GM23248 (cell line): ENCODE measurements at regions not wholly inside any gene's neighbourhood (a gene's known extent, or its start where the extent isn't known, plus 50 kb on each side); places are given as distances from the start of the nearest gene placed in this dataset.

Experiments used
- DNase-seq: peaks from one replicate; pipeline ENCODE4 v3.0.0-alpha.2; 2015
- H2AFZ ChIP-seq: fragments of 200-600 bp; sonication (generic); 2 replicates; pipeline ENCODE4 v1.6.1; 2016; ENCODE audit warnings: antibody characterized with exemption
- H3F3A ChIP-seq: fragments of 200-600 bp; sonication (generic); 2 replicates; pipeline ENCODE4 v1.6.1; 2016; ENCODE audit warnings: mild to moderate bottlenecking, antibody characterized with exemption, mixed run types; ENCODE audit not compliant: insufficient read depth
- H3K27ac ChIP-seq: fragments of 200-600 bp; sonication (generic); 2 replicates; pipeline ENCODE4 v1.5.1; 2016; ENCODE audit warnings: mild to moderate bottlenecking
- H3K27me3 ChIP-seq: fragments of 200-600 bp; sonication (generic); replicated peaks from 2 replicates; pipeline ENCODE4 v1.6.1; 2016; ENCODE audit warnings: mild to moderate bottlenecking; ENCODE audit not compliant: insufficient read depth
- H3K36me3 ChIP-seq: fragments of 200-600 bp; sonication (generic); 2 replicates; pipeline ENCODE4 v1.6.1; 2016; ENCODE audit warnings: low read depth, mild to moderate bottlenecking
- H3K4me1 ChIP-seq: fragments of 200-600 bp; sonication (generic); 2 replicates; pipeline ENCODE4 v1.6.1; 2016; ENCODE audit warnings: mild to moderate bottlenecking; ENCODE audit not compliant: insufficient read depth
- H3K4me2 ChIP-seq: fragments of 200-600 bp; sonication (generic); one replicate; pipeline ENCODE4 v1.6.1; 2016; ENCODE audit warnings: mild to moderate bottlenecking; ENCODE audit not compliant: unreplicated experiment
- H3K4me3 ChIP-seq: fragments of 200-600 bp; sonication (generic); 2 replicates; pipeline ENCODE4 v1.5.1; 2016; ENCODE audit warnings: mild to moderate bottlenecking
- H3K79me2 ChIP-seq: fragments of 200-600 bp; sonication (generic); 2 replicates; pipeline ENCODE4 v1.6.1; 2016; ENCODE audit warnings: mild to moderate bottlenecking; ENCODE audit not compliant: insufficient read depth
- H3K9ac ChIP-seq: fragments of 200-600 bp; sonication (generic); 2 replicates; pipeline ENCODE4 v1.6.1; 2016; ENCODE audit warnings: mild to moderate bottlenecking
- H3K9me2 ChIP-seq: fragments of 200-600 bp; sonication (generic); 2 replicates; pipeline ENCODE4 v1.6.1; 2016; ENCODE audit warnings: mixed run types, mild to moderate bottlenecking, moderate library complexity; ENCODE audit not compliant: insufficient read depth
- H3K9me3 ChIP-seq: fragments of 200-600 bp; sonication (generic); one replicate; pipeline ENCODE4 v1.6.1; 2017; ENCODE audit warnings: low read depth
- H4K20me1 ChIP-seq: fragments of 200-600 bp; sonication (generic); 2 replicates; pipeline ENCODE4 v1.6.0; 2016; ENCODE audit not compliant: insufficient read depth
- EZH2 ChIP-seq: fragments of 200-600 bp; sonication (generic); IDR thresholded peaks from 2 replicates; pipeline ENCODE4 v1.6.1; 2018; ENCODE audit warnings: antibody characterized with exemption, mild to moderate bottlenecking; ENCODE audit not compliant: insufficient read depth, poor library complexity, severe bottlenecking
- EZH2phosphoT487 ChIP-seq: fragments of 200-600 bp; sonication (generic); IDR thresholded peaks from 2 replicates; pipeline ENCODE4 v1.6.1; 2018; ENCODE audit warnings: antibody characterized with exemption, moderate library complexity, mild to moderate bottlenecking, low read depth; ENCODE audit not compliant: insufficient read depth
- WGBS, 2 experiments: methylation state at CpG; one replicate each; pipeline ENCODE4 v1.1.6; 2015 to 2017; ENCODE audit warnings: low lambda C conversion rate in 2 of 2, low coverage in 1 of 2; ENCODE audit errors: missing lambda C conversion rate in 2 of 2; 5-methylcytosine and 5-hydroxymethylcytosine counted together
- in situ Hi-C: fragments of 300-500 bp; cut with MboI; formaldehyde crosslinking; loops from 2 replicates; pipeline ENCODE4 v1.15.0; 2020

DNA sequence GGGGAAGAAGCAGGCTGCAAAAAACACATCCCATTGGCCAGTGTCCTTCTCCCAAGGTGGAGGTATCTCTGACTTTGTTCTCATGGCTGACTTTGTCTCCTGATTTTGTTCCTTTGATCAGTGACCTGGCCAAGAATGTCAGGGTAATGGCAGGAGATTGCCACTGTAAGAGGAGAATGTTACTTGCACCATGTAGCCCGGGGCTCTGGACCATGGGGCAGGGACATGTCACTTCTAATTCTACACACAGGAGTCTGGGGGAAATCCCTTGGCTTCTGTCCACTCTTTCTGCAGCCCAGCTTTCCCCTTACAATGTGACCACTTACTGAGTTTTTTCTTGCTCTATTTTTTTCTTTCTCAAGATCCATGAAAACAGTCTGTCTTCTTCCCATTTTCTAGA is 87.7 kb upstream of the LRRN2 start:
- H3K27me3 ChIP-seq: peaks cover 84% of the 10 kb centered on the region
- WGBS, 2 experiments: 11 to 13% methylated on average over 1 of the region's 1 CpG
- H3K9me2 ChIP-seq: no peaks in the 10 kb centered on the region
- no peak overlapping the region for H3K27ac ChIP-seq
- H3K79me2 ChIP-seq: no peaks in the 10 kb centered on the region
- in situ Hi-C loops: no loop called here
- H4K20me1 ChIP-seq: no peaks in the 10 kb centered on the region
- TF ChIP-seq EZH2: no peak
- no peak for TF ChIP-seq EZH2phosphoT487
- H3K4me1 ChIP-seq: no peaks in the 10 kb centered on the region
- no peaks in the 10 kb centered on the region for H3K36me3 ChIP-seq
- H2AFZ ChIP-seq: no peak overlapping the region
- no peak overlapping the region for H3K4me2 ChIP-seq
- no peak for DNase-seq
- no peaks in the 10 kb centered on the region for H3K9me3 ChIP-seq
- H3K4me3 ChIP-seq: no peak overlapping the region
- no peak overlapping the region for H3K9ac ChIP-seq
- no peaks in the 10 kb centered on the region for H3F3A ChIP-seq

DNA sequence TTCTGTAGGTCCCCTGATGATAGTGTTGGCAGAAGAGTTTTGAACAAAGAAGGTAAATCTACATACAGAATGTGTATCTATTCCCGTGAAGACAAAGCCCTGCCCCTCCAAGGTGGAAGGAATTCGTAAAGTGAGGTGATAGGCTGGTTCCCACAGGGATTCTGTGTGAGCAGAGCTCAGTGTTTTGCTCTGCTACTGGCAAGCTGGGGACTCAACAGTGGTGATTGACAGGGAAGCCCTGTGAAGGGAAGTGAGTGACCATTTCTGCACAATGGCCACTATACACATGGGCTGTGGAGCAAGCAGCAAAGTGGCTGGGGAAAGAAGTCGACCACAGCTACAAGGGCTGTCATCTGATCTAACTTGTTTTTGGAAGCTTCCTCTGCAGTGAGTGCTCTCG is 90.0 kb upstream of the LRRN2 start:
- TF ChIP-seq EZH2phosphoT487 (no peak), EZH2 (no peak)
- Histone ChIP-seq H3K79me2 (no peaks in the 10 kb centered on the region), H3K4me1 (no peaks in the 10 kb centered on the region), H3K27me3 (peaks cover 64% of the 10 kb centered on the region), H3K9me2 (no peaks in the 10 kb centered on the region), H3K27ac (no peak overlapping the region), H2AFZ (no peak overlapping the region), H3K9me3 (no peaks in the 10 kb centered on the region), H3F3A (no peaks in the 10 kb centered on the region), H3K36me3 (no peaks in the 10 kb centered on the region), H3K4me3 (no peak overlapping the region), H3K4me2 (no peak overlapping the region), H4K20me1 (no peaks in the 10 kb centered on the region), H3K9ac (no peak overlapping the region)
- 21 to 25% methylated on average over 4 of the region's 4 CpGs for WGBS, 2 experiments
- DNase-seq: no peak
- in situ Hi-C loops: no loop called here

DNA sequence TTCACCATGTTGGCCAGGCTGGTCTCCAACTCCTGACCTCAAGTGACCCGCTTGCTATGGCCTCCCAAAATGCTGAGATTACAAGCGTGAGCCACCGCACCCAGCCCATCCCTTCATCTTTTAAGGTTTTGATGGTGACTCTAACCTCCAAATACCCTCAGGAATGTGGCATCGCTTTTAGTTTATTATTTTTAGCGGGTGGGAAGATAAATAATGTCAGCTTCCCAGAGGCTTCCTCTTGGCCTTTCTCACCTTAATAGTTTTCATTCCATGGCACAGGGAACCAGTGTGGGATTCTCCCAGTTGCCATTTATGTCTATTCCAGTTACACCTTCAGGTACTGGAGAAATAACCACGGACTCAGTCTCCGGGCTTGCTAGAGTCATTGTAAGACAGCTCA is 92.1 kb upstream of the LRRN2 start:
- no peak overlapping the region for H3K9ac ChIP-seq
- in situ Hi-C loops: no loop called here
- 73 to 75% methylated on average over 7 of the region's 7 CpGs for WGBS, 2 experiments

DNA sequence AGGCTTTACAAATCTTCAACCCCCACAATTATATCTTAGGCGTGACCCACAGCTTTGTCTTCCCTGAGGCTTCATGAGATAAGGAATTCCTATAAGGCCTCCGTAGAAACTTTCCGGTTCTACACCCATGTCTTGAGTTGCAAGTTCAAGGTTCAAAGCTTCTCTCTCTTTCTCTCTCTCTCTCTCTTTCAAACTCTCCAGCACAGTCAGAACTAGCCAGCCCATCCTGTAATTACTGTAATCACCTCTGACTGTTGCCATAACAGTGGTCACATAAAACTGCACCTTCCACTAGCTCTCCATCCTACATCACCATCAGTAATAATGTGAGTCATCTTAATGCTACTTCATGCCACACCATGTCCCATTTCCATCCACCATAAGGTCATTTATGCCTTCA is 90.0 kb upstream of the NFASC start:
- Histone ChIP-seq H3F3A (no peaks in the 10 kb centered on the region), H3K27me3 (peaks cover 15% of the 10 kb centered on the region; the same call in 1 of the 2 replicates), H3K27ac (no peak overlapping the region), H3K9me3 (no peaks in the 10 kb centered on the region), H3K9ac (no peak overlapping the region), H3K4me2 (no peak overlapping the region), H4K20me1 (no peaks in the 10 kb centered on the region), H2AFZ (no peak overlapping the region), H3K79me2 (no peaks in the 10 kb centered on the region), H3K4me1 (0 out of 2 replicates have a peak, but pooled peaks cover 7% of the 10 kb centered on the region), H3K4me3 (no peak overlapping the region), H3K9me2 (no peaks in the 10 kb centered on the region), H3K36me3 (no peaks in the 10 kb centered on the region)
- peak; percentile 56 for DNase-seq
- in situ Hi-C loops: no loop called here
- TF ChIP-seq EZH2 (no peak), EZH2phosphoT487 (no peak)
- WGBS, 2 experiments: 74 to 79% methylated on average over 3 of the region's 3 CpGs

More for the DNA sequence above, 92.1 kb upstream of the LRRN2 start:
- Histone ChIP-seq H3K27me3 (peaks cover 44% of the 10 kb centered on the region; the same call in 1 of the 2 replicates), H3K27ac (no peak overlapping the region), H3F3A (no peaks in the 10 kb centered on the region), H3K4me2 (no peak overlapping the region), H3K79me2 (no peaks in the 10 kb centered on the region), H3K36me3 (no peaks in the 10 kb centered on the region), H3K4me3 (no peak overlapping the region), H2AFZ (no peak overlapping the region), H4K20me1 (no peaks in the 10 kb centered on the region), H3K9me2 (no peaks in the 10 kb centered on the region), H3K4me1 (0 out of 2 replicates have a peak, but pooled peaks cover 6% of the 10 kb centered on the region), H3K9me3 (no peaks in the 10 kb centered on the region)
- no peak for DNase-seq
- no peak for TF ChIP-seq EZH2phosphoT487
- no peak for TF ChIP-seq EZH2
